ENCODE measurements at regions not wholly inside any gene's neighbourhood (a gene's known extent, or its start where the extent isn't known, plus 50 kb on each side); places are given as distances from the start of the nearest gene placed in this dataset.

- in situ Hi-C loops (cut with MboI; ENCODE audit: low sequenced_read_pairs, unreplicated experiment), result no loop called here
- DNase-seq (ENCODE audit: low spot score), result no peak
- TF ChIP-seq, protein P1, sequence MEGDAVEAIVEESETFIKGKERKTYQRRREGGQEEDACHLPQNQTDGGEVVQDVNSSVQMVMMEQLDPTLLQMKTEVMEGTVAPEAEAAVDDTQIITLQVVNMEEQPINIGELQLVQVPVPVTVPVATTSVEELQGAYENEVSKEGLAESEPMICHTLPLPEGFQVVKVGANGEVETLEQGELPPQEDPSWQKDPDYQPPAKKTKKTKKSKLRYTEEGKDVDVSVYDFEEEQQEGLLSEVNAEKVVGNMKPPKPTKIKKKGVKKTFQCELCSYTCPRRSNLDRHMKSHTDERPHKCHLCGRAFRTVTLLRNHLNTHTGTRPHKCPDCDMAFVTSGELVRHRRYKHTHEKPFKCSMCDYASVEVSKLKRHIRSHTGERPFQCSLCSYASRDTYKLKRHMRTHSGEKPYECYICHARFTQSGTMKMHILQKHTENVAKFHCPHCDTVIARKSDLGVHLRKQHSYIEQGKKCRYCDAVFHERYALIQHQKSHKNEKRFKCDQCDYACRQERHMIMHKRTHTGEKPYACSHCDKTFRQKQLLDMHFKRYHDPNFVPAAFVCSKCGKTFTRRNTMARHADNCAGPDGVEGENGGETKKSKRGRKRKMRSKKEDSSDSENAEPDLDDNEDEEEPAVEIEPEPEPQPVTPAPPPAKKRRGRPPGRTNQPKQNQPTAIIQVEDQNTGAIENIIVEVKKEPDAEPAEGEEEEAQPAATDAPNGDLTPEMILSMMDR (IDR thresholded peaks at IDR 0.05; ENCODE audit: borderline replicate concordance, control extremely low read depth, extremely low read depth, insufficient read depth, missing control alignments), result no peak
Observed at GRCh38 chr18:45551142-45551815, 64.0 kb upstream of the SLC14A2 start.

DNA sequence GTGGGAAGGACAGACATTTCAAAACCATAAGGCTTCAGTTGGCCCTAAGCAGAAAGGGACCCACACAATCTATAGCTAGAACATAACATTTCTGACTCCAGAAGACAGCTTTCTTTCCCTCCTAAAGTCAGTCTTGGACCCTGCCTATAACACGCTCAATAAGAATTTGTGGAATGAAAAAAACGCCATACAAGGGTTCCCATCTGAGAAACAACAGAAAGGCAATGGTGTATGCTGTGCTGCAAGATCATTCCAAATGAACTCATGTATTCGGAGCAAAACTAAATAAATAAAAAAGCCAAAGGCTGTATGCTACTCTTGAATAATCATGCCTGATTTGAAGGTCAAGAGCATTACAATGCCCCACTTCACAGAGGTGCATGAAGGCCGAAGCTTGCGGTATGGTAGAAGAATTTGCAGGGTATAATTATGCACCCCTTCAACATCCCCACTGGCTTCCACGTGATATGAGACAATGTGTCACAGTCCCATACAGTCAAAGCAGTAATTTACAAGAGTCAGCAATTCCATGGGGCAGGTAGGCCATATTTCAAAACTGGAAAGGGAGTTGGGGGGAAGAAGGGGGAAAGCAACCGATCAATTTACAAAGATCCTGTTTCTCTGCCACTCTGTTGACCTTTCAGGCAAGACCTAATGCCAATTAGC, 61.4 kb upstream of the SLC14A2 start:
- DNase-seq (ENCODE audit: low spot score), result no peak
- TF ChIP-seq, protein P1 (IDR thresholded peaks at IDR 0.05; ENCODE audit: borderline replicate concordance, control extremely low read depth, extremely low read depth, insufficient read depth, missing control alignments), result no peak
- in situ Hi-C loops (cut with MboI; ENCODE audit: low sequenced_read_pairs, unreplicated experiment), result no loop called here

DNA sequence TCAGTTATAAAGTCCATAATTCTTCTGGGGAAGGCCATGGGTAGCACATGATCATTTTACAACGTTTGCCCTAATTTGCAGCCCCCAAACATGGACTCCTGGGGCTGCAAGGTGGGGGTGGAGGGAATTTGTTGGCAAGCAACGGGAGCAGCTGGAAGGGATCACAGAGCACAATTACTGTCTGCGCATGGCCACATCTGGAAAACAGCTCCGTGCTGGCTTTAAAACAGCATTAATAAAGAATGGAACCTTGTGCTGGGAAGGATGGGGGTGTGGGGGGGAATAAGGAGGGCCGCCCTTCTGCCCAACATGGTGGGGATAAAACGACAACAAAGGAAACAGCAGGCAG, 60.9 kb upstream of the SLC14A2 start:
- in situ Hi-C loops (cut with MboI; ENCODE audit: low sequenced_read_pairs, unreplicated experiment), result no loop called here
- TF ChIP-seq, protein P1 (IDR thresholded peaks at IDR 0.05; ENCODE audit: borderline replicate concordance, control extremely low read depth, extremely low read depth, insufficient read depth, missing control alignments), result no peak
- DNase-seq (ENCODE audit: low spot score), result no peak

DNA sequence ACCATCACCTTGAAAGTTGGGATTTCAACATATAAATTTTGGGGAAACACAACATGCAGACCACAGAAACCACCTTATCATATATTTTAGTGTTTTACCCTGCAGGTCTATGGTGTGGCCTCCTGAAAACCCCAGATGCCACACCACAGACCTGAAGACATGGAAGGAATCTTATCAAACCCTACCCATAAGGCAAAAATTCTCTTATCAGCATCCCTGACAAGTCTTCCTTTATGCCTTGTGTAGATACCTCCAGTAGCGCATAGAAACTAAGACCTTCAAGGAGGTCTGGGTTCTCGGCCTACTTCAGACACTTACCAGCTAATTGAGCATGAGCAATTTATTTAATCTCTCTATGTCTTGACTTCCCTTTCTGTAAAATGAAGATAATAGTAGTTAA, 59.1 kb upstream of the SLC14A2 start:
- no peak for DNase-seq (ENCODE audit: low spot score)
- in situ Hi-C loops (cut with MboI; ENCODE audit: low sequenced_read_pairs, unreplicated experiment), result no loop called here
- TF ChIP-seq, protein P1 (IDR thresholded peaks at IDR 0.05; ENCODE audit: borderline replicate concordance, control extremely low read depth, extremely low read depth, insufficient read depth, missing control alignments), result no peak

- TF ChIP-seq, protein P1 (IDR thresholded peaks at IDR 0.05; ENCODE audit: borderline replicate concordance, control extremely low read depth, extremely low read depth, insufficient read depth, missing control alignments), result no peak
- in situ Hi-C loops (cut with MboI; ENCODE audit: low sequenced_read_pairs, unreplicated experiment), result no loop called here
- DNase-seq (ENCODE audit: low spot score), result no peak
Observed at GRCh38 chr18:45557287-45557686, 58.0 kb upstream of the SLC14A2 start.

DNA sequence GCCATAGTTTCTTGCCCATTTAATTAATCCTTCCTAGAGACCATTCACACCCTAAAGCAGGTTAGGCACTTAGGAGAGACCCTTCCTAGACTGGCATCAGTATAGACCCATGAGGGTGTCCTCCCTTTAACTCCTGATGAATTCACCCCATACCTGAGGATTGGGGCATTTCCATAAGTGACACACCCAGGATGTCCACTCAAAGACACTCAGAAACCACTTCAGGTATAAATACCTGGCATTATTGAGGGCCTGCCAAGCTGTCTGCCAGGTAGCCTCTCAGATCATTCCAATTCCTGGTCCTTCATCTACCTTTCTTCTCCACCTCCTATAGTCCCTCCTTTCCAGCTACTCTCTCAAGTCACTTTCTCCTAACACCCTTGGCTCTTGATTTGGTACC, 57.5 kb upstream of the SLC14A2 start:
- DNase-seq (ENCODE audit: low spot score), result no peak
- in situ Hi-C loops (cut with MboI; ENCODE audit: low sequenced_read_pairs, unreplicated experiment), result no loop called here

More for the DNA sequence above, 57.5 kb upstream of the SLC14A2 start:
- TF ChIP-seq, protein P1 (IDR thresholded peaks at IDR 0.05; ENCODE audit: borderline replicate concordance, control extremely low read depth, extremely low read depth, insufficient read depth, missing control alignments), result no peak
